AG10803 (cell line): ENCODE measurements at regions not wholly inside any gene's neighbourhood (a gene's known extent, or its start where the extent isn't known, plus 50 kb on each side); places are given as distances from the start of the nearest gene placed in this dataset.

Experiments used
- DNase-seq: peaks from one replicate; pipeline ENCODE4 v3.0.0; 2010; ENCODE audit warnings: low read depth
- H3K4me3 ChIP-seq: 2 replicates; pipeline ENCODE4 v1.5.1; 2011; ENCODE audit warnings: mild to moderate bottlenecking, low read length, control low read depth
- CTCF ChIP-seq: conservative IDR thresholded peaks from 2 replicates; pipeline ENCODE4 v1.5.1; 2011; ENCODE audit warnings: mild to moderate bottlenecking, low read length, control low read depth, inconsistent platforms

DNA sequence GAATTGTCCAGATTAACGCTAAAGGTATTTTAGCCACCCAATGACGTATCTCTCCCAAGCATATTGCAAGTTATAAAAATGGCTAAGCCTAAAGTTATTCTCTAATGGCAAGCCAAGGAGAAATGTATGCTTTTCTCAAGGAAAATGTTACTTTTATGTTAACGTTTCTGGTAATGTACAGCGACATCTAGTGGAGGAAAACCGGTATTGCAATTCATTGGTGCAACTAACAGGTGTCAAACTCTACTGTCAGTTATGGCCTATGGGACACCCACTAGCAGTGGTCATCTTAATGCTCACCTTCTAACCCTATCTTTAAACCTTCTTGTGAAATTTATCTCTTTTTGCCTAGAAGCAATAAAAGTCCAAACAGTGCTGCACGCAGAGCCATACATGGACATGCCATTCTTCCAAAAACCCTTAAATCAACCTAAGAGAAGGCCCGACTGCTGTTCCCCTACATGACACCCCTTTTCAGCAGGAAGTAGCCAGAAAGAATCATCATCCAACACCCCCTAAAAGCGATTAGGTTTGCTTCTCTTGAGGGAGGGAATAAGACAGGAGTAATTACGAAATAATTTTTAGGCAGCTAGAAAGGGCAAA, 68.7 kb upstream of the LRIF1 start:
- peak; percentile 76 for TF ChIP-seq CTCF
- peak; percentile 25 for DNase-seq

GRCh38 chr1:111030590-111030989, 66.9 kb upstream of the LRIF1 start:
- TF ChIP-seq CTCF, result peak; percentile 94
- peak; percentile 69 for DNase-seq
- H3K4me3 ChIP-seq, result no peak overlapping the region

More for the DNA sequence above, 68.7 kb upstream of the LRIF1 start:
- H3K4me3 ChIP-seq, result no peak overlapping the region

DNA sequence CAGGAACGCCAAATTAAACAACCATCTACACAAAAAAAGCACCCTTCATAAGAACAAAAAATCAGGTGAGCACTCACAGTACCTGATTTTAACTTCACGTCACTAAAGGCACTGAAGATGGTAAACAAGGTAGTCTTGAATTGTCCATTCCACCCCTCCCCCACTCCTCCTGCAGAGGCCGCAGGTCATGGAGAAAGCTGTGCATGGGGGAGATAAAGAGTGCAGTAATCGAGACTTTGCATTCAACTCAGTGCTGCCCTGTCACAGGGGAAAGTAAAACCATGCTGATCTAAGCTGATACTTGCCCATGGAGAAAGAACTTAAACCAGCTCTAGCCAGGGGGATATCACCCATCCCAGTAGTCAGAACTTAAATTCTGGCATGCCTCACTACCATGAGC, 61.4 kb upstream of the LRIF1 start:
- H3K4me3 ChIP-seq, result no peak overlapping the region
- TF ChIP-seq CTCF, result no peak
- no peak for DNase-seq

- DNase-seq, result no peak
- TF ChIP-seq CTCF, result no peak
These were observed 51.5 kb upstream of the LRIF1 start for GRCh38 chr1:111015222-111015621.

More at GRCh38 chr1:111015222-111015621, 51.5 kb upstream of the LRIF1 start:
- H3K4me3 ChIP-seq, result no peak overlapping the region
